GM10266 (cell line): ENCODE measurements at regions not wholly inside any gene's neighbourhood (a gene's known extent, or its start where the extent isn't known, plus 50 kb on each side); places are given as distances from the start of the nearest gene placed in this dataset.

Source experiments
- DNase-seq: peaks from one replicate; pipeline ENCODE4 v3.0.0; 2012; ENCODE audit errors: extremely low spot score
- CTCF ChIP-seq: IDR thresholded peaks from 2 replicates; pipeline ENCODE4 v1.5.1; 2012; ENCODE audit warnings: mild to moderate bottlenecking, low read depth; ENCODE audit not compliant: control insufficient read depth, insufficient read depth; ENCODE audit errors: missing control alignments

- no peak for DNase-seq
Observed at GRCh38 chr13:47211106-47211505, 314.3 kb upstream of the HTR2A start.

GRCh38 chr13:47206111-47206510, 309.3 kb upstream of the HTR2A start:
- TF ChIP-seq CTCF, result no peak
- no peak for DNase-seq

More at GRCh38 chr13:47211106-47211505, 314.3 kb upstream of the HTR2A start:
- TF ChIP-seq CTCF, result no peak

- no peak for TF ChIP-seq CTCF
Observed at GRCh38 chr13:47190696-47191305, 293.9 kb upstream of the HTR2A start.

GRCh38 chr13:47188802-47189201, 291.9 kb upstream of the HTR2A start:
- DNase-seq, result no peak

More at GRCh38 chr13:47190696-47191305, 293.9 kb upstream of the HTR2A start:
- DNase-seq, result no peak

GRCh38 chr13:47186471-47186870, 289.6 kb upstream of the HTR2A start:
- DNase-seq, result no peak
- TF ChIP-seq CTCF, result no peak

More at GRCh38 chr13:47188802-47189201, 291.9 kb upstream of the HTR2A start:
- TF ChIP-seq CTCF, result no peak

GRCh38 chr13:47184321-47184720, 287.5 kb upstream of the HTR2A start:
- no peak for DNase-seq
- no peak for TF ChIP-seq CTCF

- no peak for DNase-seq
- TF ChIP-seq CTCF, result no peak
Observed at GRCh38 chr13:47179321-47179720, 282.5 kb upstream of the HTR2A start.
